NCI-H446 treated with DMSO at 0.1 percent for 48 hours (cell line): ENCODE measurements at regions not wholly inside any gene's neighbourhood (a gene's known extent, or its start where the extent isn't known, plus 50 kb on each side); places are given as distances from the start of the nearest gene placed in this dataset.

ENCODE experiments used
- DNase-seq: peaks from one replicate; lab custom pipeline; 2025; lab: John Stamatoyannopoulos, UW

DNA sequence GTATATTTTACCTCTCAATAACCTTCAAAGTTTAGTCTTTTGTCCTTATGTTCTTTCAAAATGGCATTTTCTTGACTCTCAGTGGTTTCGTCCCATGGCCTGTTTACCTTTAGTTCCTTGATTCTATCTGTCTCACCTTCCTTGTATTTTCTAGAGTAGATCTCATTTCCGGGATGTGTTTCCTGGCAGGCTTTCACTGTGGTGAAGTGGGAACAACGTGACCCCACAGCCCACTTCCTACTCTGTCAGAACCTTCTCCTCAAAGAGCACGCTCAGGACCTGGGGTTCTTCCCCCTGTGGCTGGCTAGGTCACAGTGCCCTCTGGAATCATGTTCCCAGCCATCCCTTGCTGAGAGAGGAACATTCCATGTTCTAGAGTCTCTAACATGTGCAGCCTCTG, 129.9 kb upstream of the ZNF32 start:
- DNase-seq = no peak

- DNase-seq = no peak
These were observed 126.7 kb upstream of the ZNF32 start for GRCh38 chr10:43775384-43775783.

DNA sequence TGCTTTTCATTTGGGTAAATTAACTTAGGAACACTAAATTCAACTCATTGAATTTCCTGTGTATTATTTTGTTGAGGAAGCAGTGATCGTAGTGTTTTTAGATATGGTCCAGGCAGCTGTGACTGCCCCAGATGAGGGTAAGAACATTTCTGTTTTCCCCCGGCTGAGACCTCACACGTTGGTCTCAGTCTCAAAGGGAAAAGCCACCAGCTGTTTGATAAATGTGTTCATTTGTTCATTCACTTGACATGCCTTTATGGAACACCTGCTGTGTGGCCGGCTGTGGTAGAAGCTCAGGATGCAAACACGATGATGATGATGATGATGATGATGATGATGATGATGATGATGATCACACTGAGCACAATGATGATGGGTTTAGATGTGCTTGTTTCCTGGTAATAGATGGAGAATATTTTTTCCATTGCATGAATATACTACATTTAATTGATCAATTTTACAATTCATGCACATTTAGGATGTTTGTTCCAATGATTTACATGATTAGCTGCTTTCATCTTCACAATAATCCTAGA, 125.6 kb upstream of the ZNF32 start:
- no peak for DNase-seq

DNA sequence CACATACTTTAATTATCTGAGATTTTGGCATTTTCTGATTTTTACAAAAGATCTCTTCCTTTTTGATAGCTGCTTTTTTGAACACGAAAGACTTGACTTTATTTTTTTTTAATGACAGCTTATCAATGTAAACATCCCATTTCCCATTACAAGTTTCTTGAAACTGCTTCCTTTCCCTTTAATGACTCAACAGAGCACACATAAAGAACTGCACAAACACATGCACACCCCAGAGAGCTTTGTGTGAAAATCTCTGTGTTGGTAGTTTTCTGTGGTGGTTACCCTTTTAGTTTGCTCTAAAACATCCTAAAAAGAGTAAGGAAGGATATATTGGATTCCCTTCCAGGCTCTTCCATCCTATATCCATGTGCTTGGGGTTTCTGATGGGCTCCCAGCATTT, 125.1 kb upstream of the ZNF32 start:
- DNase-seq = no peak

- no peak for DNase-seq
These were observed 123.5 kb upstream of the ZNF32 start for GRCh38 chr10:43772171-43772570.

DNA sequence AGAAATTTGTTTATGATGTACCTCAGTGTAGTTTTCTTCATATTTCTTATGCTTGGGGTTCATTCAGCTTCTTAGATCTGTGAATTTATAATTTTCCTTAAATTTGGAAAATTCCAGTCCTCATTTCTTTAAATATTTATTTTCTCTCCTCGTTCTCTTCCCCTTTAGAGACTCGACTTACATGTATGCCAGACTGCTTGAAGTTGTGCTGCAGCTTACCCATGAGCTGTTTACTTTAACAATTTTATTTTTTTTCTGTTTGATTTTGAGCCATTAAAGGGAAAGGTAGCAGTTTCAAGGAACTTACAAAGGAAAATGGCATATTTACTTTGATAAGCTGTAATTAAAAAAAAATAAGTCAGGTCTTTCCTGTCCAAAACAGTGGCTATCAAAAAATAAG, 123.0 kb upstream of the ZNF32 start:
- DNase-seq = no peak

DNA sequence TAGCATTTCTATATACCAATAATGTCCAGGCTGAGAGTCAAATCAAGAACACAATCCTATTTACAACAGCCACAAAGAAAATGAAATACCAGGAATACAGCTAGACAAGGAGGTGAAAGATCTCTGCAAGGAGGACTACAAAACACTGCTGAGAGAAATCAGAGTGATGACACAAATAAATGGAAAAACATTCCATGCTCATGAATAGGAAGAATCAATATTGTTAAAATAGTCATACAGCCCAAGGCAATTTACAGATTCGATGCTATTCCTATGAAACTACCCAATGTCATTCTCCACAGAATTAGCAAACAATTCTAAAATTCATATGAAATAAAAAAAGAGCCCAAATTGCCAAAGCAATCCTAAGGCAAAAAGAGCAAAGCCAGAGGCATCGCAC, 116.8 kb upstream of the ZNF32 start:
- DNase-seq = no peak

GRCh38 chr10:43763846-43764245, 115.2 kb upstream of the ZNF32 start:
- DNase-seq = no peak

DNA sequence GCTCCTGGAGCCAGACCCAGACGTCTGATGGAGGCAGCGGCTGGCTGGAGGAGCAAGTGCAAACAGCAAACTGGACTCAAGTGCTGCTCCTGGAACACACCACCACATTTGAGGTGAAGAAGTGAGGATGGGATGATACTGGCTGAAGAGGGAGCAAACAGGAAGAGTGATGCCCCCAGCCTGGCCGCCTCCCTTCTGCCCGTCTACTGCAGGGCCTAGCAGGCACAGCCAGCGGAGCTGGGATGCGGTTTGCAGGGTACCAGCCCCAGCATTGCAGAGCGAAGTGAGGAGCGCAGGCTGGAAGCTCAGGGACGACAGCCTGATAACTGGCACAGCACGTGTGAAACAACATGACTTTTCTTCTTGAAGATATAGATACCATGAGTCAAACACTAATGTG, 111.8 kb upstream of the ZNF32 start:
- DNase-seq = no peak

- no peak for DNase-seq
These were observed 110.5 kb upstream of the ZNF32 start for GRCh38 chr10:43759216-43759615.

DNA sequence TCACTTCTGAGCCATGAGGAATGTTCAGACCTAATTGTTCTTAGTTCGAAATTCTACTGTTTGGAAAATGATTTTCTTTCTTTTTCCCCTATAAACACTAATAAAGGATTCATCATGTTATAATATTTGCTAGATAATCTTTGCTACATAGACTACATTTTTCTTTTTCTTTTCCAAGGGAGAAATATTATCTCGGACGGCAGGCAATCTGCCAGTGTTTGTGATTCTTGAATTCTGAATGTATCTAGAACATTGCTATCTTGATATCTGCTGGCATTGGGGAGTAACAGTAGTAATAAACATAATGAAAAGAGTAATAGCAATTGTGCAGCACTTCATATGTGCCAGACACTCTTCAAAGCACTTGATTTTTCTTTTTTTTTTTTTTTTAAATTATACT, 107.7 kb upstream of the ZNF32 start:
- DNase-seq = no peak

DNA sequence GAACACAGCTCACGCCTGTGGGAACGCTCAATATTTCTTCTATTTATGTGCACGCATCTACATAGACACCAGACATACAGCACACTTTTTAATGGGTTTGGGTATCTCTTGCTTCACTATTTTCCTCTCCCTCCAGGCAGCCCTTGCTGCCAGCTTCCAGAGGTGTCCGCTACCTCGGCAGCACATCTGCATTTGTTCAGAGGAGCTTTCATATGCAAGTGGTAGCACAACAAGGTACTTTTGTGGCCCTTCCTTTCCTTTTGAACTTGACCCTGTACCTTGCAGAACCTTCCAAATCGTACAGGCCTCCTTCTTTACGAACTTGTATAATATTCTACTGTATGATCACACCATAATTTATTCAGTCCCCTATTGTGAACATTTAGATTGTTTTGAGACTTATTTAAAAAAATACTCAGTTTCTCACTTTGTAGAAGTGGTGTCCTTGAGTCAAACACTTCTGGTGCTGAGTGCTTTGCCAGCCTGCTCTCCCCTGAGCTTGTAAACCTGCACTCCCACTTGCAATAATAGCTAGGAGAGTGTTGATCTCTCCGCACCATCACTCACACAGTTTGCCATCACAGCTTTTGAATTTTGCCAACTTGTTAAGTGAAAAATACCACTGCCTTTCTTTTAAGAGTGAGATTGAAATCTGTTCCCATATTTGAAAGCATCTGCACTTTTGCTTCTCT, 106.0 kb upstream of the ZNF32 start:
- DNase-seq = no peak

DNA sequence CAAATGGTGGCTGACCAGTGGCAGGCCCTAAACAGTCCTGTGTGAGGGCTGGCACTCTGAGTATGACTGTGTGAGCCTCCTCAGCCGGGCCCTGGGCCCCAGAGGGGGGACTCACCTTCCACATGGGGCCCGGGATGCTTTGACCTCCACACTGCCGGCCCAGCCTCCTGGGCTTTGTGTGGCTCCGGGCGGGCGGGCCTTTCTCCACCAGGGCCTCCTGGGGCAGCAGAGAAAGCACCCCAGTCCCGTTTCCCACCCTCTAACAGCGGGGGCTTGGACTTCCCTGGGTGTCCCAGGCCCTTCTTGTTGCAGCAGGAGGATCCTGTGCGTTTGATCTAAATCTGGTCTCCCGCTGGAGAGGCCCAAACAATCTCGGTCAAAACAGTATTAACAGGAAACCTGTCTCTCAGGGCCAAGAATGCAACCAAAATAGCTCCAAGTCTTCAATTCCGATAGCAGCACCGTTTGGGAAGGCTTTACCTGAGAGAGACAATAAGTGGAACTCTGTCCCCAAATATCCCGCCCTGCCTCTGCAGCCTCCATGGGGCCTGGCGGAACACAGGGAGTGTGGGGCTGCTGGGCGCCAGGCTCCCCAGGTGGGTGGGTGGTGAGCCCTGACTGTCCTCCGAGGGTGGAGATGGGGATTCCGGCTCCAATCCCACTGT, 104.8 kb upstream of the ZNF32 start:
- DNase-seq = no peak

- DNase-seq = no peak
These were observed 104.0 kb upstream of the ZNF32 start for GRCh38 chr10:43752682-43753081.

DNA sequence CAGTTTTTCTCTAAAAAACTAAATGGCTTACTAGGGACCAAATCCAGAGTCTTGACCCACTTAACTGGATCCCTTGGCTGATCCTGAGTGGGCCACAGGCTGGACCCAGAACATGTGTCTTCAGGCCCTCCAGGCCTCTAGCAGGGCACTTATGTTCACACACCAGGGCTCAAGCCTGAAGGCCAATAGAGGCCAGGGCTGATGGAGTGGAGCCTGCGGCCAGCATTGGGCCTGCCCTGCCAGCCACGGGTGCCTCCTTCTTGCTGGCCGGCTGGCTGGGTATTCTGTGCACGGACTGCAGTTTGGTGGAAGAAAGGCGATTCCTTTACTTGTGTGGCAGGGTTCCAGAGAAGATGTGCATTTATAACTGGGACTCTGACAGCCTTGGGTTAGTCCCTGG, 103.0 kb upstream of the ZNF32 start:
- DNase-seq = no peak

DNA sequence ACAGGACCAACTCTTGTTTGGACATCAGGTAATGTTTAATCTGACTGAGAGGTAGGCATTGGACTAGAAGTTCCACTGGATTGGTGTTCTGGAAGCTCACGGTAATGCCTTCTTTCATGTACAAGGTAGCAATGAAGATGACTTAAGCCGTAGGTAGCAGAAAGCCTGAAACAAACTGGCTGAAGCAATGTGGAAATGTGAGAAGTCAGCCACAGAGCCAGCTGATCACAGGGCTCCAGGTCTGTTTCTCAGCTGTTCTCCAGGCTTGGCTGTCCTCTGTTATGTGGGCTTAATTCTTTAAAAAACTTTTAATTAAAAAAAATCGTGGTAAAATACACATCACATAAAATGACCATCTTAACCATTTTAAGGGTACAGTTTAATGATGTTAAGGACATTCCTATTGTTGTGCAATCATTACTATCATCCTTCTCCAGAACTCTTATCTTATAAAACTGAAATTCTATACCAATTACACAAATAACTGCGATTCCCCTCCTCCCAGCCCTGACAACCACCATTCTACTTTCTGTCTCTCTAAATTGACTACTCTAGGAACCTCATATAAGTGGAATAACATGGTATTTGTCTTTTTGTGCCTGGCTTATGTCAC, 101.4 kb upstream of the ZNF32 start:
- DNase-seq = no peak

- DNase-seq = no peak
These were observed 100.5 kb upstream of the ZNF32 start for GRCh38 chr10:43749145-43749576.

DNA sequence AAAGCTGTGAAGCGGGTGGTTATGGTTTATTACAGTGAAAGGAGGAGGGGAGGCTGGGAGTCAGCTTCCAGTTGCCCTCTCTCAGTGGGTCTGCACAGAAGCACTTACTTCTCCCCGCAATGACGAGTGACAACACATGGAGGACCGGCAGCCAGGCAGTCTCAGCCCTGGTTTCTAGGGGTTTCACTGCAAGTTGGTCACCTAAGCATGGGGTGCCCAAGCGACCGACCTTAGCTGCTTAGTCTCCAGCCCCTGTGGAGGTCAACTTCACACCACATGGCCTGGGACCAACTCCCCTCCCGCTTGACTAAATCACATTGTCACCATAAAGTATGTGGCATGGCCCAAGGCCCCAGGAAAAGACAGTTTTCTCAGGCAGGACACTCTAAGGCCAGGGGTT, 99.9 kb upstream of the ZNF32 start:
- DNase-seq = no peak

- no peak for DNase-seq
These were observed 98.2 kb upstream of the ZNF32 start for GRCh38 chr10:43746906-43747305.

DNA sequence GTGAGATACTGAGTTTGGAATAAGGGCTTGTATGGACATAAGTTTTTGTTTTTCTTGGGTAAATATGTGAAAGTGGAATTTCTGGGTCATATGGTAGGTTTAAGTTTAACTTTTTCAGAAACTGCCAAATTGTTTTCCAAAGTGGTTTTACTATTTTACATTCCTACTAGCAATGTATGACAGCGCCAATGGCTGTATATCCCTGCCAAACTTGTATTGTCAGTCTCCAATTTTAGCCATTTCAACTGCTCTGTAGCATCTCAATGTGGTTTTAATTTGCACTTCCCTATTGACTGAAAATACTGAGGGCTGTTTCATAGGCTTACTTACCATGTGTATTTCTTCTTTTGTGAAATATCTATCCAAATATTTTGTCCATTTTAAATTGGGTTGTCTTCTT, 90.5 kb upstream of the ZNF32 start:
- no peak for DNase-seq

- no peak for DNase-seq
These were observed 88.3 kb upstream of the ZNF32 start for GRCh38 chr10:43737003-43737402.

DNA sequence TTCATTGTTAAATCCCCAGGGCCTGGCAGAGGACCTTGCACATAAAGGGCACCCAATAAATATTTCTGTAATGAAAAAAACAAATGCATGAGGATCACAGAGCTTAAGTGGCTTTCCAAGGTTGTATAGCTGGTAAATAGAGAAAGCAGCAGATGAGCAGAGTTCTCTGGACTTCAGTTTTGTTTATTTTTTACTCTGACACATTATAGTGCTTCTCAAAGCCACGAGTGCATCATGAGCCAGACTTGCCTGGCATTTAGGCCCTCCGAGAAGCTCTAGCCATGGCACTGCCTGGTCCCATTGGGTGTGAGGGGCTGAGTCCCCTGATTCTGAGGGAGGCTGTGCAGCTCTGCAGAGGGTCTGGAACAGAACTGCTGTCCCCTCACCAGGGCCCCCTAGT, 87.2 kb upstream of the ZNF32 start:
- no peak for DNase-seq

DNA sequence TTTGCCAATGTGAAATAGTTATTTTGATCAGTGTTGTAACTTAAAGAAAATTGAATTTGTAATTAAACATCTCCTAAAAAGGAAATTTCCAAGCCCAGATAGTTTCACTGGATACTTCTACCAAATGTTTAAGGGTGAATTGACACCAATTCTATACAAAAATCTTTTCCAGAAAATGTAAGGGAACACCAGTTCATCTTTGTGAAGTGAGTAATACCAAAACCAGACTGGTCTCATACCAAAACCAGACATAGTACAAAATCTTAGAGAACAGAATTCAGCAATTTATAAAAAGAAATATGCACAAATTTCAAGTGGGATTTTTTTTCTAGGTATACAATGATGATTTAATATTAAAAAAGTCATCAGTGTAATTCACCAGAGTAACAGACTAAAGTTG, 86.0 kb upstream of the ZNF32 start:
- DNase-seq = no peak
